ENCODE measurements at regions not wholly inside any gene's neighbourhood (a gene's known extent, or its start where the extent isn't known, plus 50 kb on each side); places are given as distances from the start of the nearest gene placed in this dataset.
"Not testable (repeated sequence)": the region's sequence is repeated elsewhere in the genome, so short reads cannot be mapped to it uniquely, and the experiment has no call there.

DNA sequence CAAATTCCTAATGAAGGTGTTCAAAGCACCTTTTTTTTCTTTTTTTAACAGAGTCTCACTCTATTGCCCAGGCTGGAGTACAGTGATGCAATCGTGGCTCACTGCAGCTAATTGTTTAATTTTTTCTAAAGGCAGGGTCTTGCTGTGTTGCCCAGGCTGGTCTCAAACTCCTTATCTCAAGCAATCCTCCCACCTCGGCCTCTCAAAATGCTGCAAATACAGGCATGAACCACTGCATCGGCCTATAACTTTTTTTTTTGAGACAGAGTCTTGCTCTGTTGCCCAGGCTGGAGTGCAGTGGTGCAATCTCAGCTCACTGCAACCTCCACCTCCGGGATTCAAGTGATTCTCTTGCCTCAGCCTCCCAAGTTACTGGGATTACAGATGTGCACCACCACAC, 113.9 kb upstream of the CXADR start:
- not testable (repeated sequence) for DNase-seq (ENCODE audit: low spot score)

DNA sequence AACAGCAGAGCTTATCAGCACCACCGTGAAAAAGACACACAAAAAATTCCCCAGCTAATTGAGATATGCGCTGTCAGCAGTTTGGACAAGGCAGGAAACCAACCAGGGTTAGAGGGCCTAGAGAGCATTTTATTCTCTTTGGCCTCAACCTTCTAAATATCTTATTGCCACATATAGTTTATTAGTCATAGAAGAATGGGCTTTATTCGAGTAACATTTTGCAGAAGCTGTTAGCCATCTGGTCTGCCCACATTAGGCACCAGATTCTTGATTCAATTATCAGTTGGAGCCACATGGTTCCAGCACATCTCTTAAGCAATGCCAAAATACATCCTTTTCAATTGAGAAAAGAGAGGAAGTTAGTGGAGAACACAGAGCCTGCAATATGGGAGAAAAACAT, 109.9 kb upstream of the CXADR start:
- no peak for DNase-seq (ENCODE audit: low spot score)

DNA sequence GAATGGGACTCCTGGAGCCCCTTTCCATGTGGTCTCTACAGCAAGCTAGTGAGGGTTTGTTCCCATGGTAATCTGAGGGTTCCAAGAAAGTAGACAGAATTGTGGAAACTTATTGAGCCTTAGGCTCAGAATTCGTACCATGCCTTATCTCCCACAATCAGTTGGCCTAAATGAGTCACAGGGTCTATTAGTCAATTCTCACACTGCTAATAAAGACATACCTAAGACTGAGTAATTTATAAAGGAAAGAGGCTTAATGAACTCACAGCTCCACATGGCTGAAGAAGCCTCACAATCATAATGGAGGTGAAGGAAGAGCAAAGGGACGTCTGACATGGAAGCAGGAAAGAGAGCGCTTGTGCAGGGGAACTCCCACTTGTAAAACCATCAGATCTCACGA, 106.6 kb upstream of the CXADR start:
- DNase-seq (ENCODE audit: low spot score), result no peak

DNA sequence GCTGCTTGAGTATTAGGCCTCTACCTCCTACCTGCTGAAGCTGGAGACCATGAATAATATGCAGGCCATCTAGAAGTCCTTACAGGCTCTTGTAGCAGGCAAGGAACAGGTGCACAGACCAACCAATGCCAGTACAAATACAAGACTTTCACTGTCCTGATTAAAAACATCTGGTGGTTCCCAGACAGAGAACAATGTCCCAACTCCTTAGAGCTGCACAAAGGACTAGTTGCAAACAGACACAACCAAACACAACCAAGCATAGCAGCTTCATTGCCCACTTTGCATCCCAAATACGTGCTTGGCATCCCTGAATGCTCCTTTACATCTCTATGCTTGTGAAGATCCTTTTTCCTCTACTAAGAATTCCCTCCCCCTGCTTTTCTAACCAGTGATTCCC, 98.1 kb upstream of the CXADR start:
- DNase-seq (ENCODE audit: low spot score), result no peak

DNA sequence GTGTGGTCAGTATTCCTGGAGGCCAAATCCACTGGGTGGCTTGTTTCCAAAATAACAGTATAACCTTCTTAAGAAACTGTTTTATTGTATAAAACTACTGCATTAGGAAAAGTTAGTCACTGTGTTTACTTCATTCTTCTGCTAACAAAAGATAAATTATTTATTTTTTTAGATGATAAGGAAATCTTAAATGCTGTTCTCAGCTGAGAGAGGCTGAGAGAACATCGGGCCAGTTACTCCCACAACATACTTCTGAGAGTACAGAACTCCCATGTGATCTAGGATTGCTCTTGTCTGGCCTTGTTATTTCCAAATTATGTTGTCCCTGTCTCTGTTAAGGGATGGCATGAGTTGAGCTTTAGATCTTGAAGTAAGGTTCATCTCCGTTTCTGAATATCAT, 96.7 kb upstream of the CXADR start:
- no peak for DNase-seq (ENCODE audit: low spot score)

DNA sequence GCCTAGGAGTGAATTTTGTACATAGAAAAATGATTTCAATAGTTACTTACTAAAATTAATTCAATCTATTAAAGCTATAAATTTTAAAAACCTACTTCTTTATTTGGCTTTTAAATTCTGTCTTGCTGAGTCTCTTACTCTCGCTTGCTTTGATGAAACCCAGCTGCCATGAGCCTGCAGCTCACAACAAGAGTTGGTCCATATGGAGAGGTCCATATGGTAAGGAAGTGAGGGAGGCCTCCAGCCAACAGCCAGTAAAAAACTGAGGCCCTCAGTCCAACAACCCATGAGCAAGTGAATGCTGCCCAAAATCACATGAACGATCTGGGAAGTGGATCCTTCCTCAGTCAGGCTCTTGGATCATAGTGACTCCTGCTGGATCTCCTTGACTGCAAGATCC, 89.9 kb upstream of the CXADR start:
- DNase-seq (ENCODE audit: low spot score), result no peak

DNA sequence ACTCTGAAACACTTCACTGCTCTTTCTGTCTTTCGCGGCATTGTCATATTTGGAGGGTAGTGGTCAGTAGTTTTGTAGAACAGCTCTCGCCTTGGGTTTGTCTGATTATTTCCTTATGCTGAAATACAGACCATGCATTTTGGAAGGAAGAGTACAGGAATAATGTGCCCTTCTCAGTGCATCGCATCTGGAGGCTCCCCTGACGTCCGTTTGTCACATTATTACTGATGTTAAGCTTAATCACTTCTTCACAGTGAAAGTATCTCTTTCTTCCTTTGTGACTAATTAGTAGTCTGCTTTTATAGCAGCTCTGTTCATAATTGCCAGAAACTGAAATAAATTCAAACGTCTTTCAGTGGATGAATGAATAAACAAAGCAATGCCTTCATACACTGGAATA, 85.7 kb upstream of the CXADR start:
- no peak for DNase-seq (ENCODE audit: low spot score)

DNA sequence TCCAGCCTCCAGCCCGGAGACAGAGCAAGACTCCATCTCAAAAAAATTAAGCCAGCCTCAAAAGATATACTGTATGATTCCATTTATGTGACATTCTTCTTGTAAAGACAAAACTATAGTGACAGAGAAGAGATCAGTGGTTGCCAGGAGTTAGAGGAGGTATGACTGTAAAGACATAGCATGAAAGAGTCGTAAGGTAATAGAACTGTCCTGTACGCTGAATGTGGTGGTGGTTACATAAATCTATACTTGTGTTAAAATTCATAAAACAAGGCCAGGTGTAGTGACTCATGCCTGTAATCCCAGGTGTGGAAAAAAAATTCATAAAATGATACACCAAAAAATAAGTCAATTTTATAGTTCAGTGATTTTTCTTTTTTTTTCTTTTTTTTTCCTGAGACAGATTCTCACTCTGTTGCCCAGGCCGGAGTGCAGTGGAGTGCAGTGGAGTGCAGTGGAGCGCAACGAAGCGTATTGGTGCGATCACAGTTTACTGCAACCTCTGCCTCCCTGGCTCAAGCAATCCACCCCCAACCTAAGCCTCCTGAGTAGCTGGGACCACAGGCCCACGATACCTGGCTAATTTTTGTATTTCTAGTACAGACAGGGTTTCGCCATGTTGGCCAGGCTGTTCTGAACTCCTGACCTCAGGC, 84.9 kb upstream of the CXADR start:
- peak; percentile 26 for DNase-seq (ENCODE audit: low spot score)

DNA sequence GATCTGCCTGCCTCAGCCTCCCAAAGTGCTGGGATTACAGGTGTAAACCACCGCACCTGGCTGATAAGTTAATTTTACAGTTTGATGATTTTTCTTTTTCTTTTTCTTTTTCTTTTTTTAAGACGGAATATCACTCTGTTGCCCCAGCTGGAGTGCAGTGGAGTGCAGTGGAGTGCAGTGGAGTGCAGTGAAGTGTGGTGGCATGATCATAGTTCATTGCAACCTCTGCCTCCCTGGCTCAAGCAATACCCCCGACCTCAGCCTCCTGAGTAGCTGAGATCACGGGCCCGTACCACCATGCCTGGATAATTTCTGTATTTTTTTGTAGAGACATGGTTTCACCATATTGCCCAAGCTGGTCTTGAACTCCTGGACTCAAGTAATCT, 84.4 kb upstream of the CXADR start:
- DNase-seq (ENCODE audit: low spot score), result peak; percentile 34

DNA sequence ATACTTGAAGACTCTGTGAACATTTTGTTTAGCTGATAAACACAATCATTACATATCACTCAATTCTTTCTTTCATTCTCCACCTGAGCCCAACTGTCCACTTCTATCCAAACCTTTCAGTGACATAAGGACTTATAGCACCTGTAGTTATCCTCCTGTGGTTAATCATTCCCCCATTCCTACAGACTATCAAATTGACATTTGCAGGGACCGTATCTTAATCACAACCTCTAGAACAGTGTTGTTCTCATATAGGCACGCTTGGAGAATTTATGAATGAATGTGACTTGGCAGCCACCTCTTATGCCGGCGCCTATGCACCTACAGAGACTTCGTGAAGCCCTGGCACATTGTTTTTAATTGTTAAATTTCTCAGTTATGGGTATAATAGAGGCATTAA, 83.9 kb upstream of the CXADR start:
- no peak for DNase-seq (ENCODE audit: low spot score)

DNA sequence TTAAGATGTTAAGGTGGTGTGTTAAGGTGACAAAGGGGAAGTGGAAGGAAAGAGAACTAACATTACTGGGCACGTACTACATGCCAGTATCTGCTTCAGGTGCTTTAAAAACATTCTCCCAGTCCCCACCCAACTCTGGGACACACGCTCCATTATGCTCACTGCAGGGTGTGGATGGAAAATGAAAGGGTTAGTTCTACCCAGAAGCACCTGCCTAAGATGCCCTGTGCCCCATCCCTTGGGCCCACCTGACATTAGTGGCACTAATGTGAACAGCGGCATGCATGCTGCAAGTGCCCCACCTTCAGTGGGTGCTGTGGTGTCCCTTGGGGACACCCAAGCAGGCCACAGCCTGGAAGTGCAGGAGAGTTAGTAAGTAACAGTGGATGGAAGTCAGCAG, 82.9 kb upstream of the CXADR start:
- no peak for DNase-seq (ENCODE audit: low spot score)

DNA sequence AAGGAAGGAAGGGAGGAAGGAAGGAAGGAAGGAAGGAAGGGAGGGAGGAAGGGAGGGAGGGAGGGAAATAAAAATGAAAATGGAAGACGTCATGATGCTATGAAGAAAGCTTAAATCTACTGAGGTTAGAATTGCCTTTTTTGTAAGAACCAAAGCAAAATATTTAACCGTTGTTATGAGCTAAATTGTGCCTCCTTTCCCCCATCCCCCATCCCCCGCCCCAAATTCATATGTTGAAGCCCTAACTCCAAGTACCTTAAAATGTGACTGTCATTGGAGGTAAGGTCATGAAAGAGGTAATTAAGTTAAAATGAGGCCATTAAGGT, 80.1 kb upstream of the CXADR start:
- no peak for DNase-seq (ENCODE audit: low spot score)

DNA sequence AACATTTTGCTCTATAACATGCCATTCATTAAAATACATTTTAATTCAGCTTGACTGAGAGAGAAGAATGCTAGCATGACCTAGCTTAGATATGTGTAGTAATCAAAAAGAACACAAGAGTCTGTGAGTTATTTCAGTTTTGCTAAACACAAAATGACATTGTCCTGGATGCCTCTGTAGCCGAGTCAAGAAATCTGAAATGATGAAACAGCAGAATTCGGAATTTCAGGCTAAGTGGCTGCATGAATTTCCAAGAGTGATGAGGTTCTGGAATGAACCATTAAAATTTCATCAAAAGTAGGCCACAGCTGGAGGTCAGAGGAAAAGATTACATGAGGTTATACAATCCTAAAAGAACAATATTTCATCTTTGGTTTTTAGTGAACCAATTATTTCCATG, 79.1 kb upstream of the CXADR start:
- DNase-seq (ENCODE audit: low spot score), result no peak

DNA sequence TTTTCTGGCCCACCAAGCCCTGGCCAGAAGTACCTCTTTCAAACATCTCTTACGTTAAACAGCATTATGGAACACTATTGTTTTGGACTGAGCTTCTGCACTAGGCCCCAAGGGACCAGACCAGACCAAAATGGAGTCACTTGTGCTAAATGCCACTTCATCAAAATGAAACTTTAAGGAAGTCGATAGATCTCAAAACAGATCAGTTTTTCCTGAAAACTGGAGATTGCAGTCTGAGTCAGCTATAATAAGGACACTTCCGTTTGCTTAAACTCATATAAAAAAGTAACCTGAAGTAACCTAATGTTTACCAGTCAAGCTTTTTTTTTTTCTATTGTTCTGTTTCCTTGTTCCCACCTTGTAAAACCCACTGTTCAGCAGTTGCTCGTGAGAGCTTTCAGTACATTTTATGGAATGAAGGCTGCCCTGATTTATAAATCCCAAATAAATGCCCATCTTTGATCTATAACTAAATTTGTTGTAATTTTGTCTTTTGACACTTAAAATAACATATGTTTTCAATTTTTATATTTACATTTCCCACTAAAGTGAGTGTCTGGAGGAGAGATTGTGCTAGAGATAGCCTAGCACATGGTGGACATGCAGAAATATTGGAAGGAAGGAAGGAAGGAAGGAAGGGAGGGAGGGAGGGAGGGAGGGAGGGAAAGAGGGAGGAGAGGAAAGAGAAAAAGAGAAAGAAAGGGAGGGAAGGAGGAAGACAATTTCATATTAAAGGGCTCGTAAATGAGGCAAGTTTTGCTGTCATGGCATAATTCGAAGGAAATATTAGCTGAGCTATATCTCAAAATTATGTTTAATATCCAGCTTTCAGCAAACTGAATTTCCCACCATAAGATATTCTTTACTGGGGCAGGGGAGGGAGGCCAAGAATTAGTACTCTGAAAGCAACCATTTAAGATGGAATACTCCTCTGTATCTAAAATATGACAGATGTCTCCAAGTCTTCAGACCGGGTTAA, 77.0 kb upstream of the CXADR start:
- no peak for DNase-seq (ENCODE audit: low spot score)

DNA sequence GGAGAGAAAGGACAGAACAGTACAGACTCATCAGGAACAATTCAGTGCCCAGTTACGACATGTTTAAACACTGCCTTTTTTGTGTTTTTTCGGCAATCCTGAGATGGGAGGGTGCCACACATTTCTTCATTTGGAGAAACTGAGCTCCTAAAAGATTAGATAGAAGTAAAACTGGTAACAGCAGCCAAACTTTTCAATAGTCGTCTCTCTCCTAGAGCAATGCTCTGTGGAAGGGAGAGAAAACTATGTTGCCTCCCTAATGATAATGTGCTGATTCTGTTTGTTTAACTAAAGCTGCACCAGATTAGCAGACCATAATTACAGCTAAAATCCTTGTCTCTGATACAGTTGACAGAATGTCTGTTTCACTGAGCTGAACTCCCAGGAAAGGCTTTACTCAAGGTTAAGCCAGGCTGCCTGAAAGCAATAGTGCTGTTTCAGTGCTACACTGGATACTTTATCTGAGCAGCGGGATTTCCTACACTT, 76.2 kb upstream of the CXADR start:
- no peak for DNase-seq (ENCODE audit: low spot score)

DNA sequence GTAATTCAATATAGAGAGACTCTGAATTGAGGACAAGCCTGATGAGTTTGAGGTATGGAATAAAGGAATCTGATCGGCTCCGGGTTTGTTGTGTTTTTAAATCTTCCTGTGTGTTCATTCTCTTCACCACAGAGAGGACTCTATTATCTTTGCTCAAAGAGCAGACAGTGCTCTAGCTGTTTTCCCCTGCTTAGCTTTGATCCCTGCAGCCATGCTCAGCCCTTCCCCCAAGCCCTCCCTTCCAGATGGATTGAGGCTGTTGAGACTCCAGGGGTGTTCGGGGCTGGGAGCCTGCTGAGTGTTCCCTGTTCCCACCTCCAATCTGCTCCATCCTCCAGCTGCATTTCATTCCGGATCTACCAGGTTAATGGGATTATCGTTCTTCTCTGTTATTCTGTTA, 74.2 kb upstream of the CXADR start:
- DNase-seq (ENCODE audit: low spot score), result no peak

DNA sequence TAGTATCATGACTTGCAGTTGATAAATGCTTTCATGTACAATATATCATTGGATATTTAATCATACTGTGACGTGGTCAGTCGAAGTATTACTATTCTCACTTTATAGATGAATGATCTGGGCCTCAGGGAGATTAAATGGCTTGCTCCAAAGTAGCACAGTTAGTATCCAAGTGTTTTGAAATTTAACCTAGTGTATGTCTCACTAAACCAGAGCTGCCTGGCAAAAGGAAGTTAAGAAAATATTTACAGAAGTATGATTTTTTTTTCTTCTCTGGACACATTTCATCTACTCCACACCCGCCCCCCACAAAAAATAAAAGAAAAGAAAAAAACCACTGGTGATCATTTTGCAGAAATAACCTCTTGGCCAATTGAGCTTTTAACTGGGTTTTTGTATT, 71.9 kb upstream of the CXADR start:
- DNase-seq (ENCODE audit: low spot score), result no peak

DNA sequence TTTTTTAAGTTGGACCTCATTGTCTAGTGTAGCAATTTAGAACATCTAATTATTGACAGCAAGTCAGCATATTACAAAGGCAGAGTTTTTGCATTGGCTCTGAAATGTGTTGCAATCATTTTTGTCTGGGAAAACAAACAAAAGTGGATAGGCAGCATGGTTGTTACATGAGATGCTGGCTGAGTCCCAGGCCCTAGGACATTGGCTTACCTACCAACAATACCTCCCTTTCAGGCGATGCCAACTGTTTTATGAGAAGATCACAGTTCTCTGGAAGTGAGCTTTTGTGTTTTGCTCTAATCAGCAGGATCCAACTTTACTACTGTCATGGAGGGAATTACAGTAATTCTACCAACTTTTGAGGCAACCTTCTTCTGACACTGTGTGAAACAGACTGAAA, 71.5 kb upstream of the CXADR start:
- no peak for DNase-seq (ENCODE audit: low spot score)

DNA sequence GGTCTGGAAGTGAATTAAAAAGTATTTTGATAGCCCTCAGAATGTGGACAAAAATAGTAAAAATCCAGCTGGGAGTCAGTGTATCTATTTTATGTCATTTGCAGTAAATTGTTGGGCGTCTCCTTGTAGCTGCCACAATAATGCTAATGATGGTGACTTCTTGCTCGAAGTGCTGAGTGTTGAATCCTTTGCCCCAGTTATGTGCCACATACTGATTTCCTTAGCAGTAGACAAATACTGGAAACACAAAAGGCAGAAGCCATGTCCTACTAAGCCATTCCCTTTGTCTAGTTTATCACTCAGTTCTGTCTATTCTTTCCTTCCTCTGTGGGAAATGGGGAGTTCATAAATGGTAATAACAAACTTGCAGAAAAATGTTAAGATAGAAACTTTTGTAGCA, 70.7 kb upstream of the CXADR start:
- no peak for DNase-seq (ENCODE audit: low spot score)

DNA sequence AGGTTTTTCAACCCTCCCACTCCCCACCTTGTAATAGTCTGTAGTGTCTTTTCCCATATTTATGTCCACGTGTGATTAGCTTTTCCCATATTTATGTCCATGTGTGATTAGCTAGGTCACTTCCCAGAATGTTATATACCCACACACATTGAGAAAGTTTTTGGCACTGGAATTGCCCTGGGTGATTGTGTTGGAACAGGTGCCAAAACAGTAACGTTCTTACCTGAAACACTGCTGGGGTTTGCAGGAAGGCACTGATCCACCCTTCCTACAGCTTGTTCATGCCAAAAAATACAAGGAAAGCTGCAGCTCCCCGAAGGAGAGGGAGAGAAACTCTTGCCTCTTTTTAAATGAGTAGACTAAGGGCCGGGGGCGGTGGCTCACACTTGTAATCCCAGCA, 68.0 kb upstream of the CXADR start:
- no peak for DNase-seq (ENCODE audit: low spot score)

DNA sequence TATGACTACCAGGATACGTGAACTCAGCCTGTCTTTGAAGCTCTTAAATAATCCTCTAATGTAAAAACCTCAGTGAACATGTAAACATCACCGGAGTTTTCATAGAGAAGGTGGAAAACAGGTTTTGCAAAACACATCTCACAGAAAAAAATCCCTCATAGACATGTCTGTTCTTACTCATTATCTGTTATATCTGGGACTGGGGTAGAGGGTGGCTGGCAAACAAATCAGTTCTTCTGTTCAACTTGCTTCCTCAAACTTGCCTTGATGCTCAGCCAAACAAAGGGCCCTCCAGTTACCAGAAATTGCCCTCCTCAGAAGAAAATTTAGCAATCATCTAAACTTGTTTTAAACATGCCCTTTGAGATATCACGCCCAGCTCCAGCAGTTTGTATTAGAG, 66.1 kb upstream of the CXADR start:
- no peak for DNase-seq (ENCODE audit: low spot score)

DNA sequence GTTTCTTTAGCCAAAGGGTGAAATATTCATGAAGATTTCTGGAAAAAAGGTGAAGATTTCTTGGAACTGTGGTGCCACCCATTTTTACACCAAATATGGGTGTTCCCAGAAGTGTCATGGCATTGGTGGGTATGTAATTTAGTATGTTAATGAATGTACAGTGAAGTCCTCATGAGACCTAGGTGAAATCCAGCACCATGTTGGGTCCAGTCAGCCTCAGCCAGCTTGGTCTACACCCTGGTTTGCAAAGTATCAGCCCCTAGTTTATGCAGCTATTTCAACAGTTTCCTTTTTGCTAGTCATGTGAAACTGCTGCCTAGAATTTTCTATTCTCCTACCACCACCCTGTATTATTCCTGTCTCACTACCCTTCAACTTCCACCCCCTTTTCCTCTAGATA, 63.1 kb upstream of the CXADR start:
- no peak for DNase-seq (ENCODE audit: low spot score)

DNA sequence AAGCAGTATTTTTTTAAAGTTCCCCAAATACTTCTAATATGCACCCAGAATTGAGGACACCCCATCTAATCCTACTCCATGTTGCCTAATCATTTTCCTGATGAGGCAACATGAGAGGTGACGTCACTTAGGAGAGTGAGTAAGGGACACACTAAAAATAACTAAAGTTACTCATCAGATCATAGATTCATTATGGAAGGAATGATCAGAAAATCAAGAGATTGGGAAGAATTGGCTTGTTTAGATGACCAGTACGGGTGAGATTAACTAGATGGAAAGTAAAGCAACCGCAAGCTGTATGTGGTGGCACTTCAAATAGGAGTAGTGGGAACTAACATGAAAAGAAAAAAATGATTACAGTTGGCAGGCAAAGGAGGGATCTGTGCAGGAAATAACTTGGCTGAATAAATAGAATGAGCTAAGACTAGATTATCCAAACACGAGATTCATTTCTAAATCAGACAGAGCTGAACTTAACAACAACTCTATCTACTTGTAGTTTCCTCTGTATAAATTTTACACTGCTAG, 61.4 kb upstream of the CXADR start:
- no peak for DNase-seq (ENCODE audit: low spot score)
